ENCODE measurements at regions not wholly inside any gene's neighbourhood (a gene's known extent, or its start where the extent isn't known, plus 50 kb on each side); places are given as distances from the start of the nearest gene placed in this dataset.
"Not testable (repeated sequence)": the region's sequence is repeated elsewhere in the genome, so short reads cannot be mapped to it uniquely, and the experiment has no call there.

DNA sequence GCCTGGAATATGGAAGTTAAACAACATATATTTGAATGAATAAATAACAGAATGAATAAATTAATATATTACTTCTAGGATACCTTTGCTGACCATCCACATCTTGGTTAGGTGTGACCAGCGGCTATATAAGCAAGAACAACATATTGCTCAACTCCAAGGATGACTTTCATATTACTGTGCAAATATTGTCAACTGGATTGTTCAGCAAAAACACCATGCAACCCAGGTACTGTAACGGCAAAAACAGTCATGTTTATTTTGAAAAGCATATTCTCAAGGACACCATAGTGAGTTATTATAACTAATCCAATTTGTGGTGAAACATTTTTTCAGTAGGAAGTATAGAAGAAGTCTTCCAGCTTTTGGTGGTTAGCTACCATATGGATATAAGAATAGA is 907.9 kb downstream of the IGSF11 start:
- Mint-ChIP-seq H3K27ac (no peak overlapping the region), H3K36me3 (no peaks in the 10 kb centered on the region), H3K4me1 (ENCODE audit: low read depth) (no peaks in the 10 kb centered on the region), H3K27me3 (no peaks in the 10 kb centered on the region), H3K9me3 (peaks cover 4% of the 10 kb centered on the region), H3K4me3 (no peak overlapping the region)
- ChIA-PET POLR2A (no interaction called here), CTCF (no interaction called here)
- DNase-seq, result no peak
- intact Hi-C loops (cut with micrococcal nuclease), result no loop called here

DNA sequence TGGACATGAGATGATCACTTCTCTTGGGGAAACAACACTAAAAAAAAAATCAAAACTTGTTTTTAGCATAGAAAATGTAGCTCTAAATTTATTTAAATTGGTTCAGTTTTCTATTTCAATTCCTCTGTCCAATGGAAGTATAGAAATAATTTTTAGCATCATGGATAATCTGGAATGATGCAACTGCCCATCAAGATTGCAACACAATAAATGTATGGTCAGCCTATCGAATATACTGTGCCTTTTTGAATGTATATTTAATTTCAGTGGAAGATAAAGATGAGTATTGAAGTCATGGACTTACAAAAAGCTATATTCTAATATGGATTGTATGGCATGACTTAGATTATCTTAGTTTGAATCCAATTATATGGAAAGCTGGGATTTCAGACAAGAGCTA is 906.7 kb downstream of the IGSF11 start:
- Mint-ChIP-seq H3K4me3 (no peak overlapping the region), H3K27ac (no peak overlapping the region), H3K27me3 (no peaks in the 10 kb centered on the region), H3K9me3 (peaks cover 4% of the 10 kb centered on the region), H3K4me1 (ENCODE audit: low read depth) (no peaks in the 10 kb centered on the region), H3K36me3 (no peaks in the 10 kb centered on the region)
- ChIA-PET CTCF (no interaction called here), POLR2A (no interaction called here)
- intact Hi-C loops (cut with micrococcal nuclease), result no loop called here
- no peak for DNase-seq

DNA sequence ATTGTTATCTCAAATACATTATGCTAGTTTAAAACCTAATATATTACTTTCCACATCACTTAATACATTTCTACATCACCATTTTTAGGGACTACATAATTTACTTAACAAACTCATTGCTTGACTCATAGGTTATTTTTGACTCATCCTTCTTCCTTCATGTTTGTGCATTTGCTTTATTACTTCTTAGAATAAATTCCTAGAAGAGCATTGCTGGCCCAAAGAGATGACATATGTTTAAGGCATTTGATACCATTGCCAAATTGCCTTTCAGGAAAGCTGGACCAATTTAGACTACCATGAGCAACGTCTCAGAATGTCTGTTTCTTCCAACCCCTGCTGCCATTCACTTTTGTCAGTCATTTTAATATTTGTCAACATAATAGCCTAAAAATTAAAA is 905.8 kb downstream of the IGSF11 start:
- Mint-ChIP-seq H3K9me3 (peaks cover 4% of the 10 kb centered on the region), H3K27me3 (no peaks in the 10 kb centered on the region), H3K36me3 (no peaks in the 10 kb centered on the region), H3K27ac (no peak overlapping the region), H3K4me3 (no peak overlapping the region), H3K4me1 (ENCODE audit: low read depth) (no peaks in the 10 kb centered on the region)
- intact Hi-C loops (cut with micrococcal nuclease), result no loop called here
- ChIA-PET POLR2A (no interaction called here), CTCF (no interaction called here)
- no peak for DNase-seq

DNA sequence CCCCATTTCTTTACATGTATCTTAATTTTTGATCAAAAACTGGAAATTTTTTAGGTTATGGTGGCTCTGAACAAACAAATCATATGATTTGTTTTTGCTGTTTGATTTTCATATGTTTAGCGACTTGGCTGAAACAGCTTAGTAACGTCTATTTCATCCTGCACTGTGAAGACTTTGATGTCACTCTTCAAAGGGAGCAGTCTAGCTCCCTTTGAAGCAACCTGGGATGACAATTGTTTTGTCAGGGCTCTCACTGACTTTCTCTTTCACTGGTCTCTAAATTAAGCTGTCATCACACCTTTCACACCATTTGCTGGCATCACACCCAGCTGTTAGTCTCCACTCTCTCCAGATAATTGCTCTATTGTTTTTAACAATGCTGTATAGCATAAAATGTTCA is 896.9 kb downstream of the IGSF11 start:
- ChIA-PET POLR2A (no interaction called here), CTCF (no interaction called here)
- no peak overlapping the region for H3K4me3 Mint-ChIP-seq
- H3K27ac Mint-ChIP-seq, result no peak overlapping the region
- H3K9me3 Mint-ChIP-seq, result peaks cover 33% of the 10 kb centered on the region
- no peaks in the 10 kb centered on the region for H3K27me3 Mint-ChIP-seq
- no peaks in the 10 kb centered on the region for H3K36me3 Mint-ChIP-seq
- no peak for DNase-seq
- intact Hi-C loops (cut with micrococcal nuclease), result no loop called here
- no peaks in the 10 kb centered on the region for H3K4me1 Mint-ChIP-seq (ENCODE audit: low read depth)

DNA sequence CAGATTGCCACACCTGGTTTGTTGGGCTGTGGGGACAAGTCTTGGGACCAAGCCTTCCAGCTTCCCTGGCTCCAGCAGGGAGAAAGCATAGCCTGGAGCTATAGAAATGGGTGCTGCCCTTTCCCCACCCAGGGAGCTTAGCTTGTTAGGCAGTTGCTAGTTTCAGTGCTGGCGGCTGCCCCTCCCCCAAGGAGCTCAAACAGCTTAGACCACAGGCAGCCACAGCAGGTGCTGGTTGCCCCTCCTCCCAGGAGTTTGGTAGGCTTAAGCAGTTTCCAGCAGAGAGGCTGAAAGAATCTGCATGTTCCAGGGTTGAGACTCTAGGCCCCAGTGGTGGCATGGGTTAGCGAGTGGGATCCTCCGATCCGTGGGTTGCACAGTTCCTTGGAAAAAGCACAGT is 889.7 kb downstream of the IGSF11 start:
- no peaks in the 10 kb centered on the region for H3K27me3 Mint-ChIP-seq
- ChIA-PET CTCF (no interaction called here), POLR2A (no interaction called here)
- no peak overlapping the region for H3K4me3 Mint-ChIP-seq
- no peaks in the 10 kb centered on the region for H3K4me1 Mint-ChIP-seq (ENCODE audit: low read depth)
- no peaks in the 10 kb centered on the region for H3K36me3 Mint-ChIP-seq
- intact Hi-C loops (cut with micrococcal nuclease), result no loop called here
- H3K9me3 Mint-ChIP-seq, result peaks cover 16% of the 10 kb centered on the region
- no peak overlapping the region for H3K27ac Mint-ChIP-seq
- no peak for DNase-seq

DNA sequence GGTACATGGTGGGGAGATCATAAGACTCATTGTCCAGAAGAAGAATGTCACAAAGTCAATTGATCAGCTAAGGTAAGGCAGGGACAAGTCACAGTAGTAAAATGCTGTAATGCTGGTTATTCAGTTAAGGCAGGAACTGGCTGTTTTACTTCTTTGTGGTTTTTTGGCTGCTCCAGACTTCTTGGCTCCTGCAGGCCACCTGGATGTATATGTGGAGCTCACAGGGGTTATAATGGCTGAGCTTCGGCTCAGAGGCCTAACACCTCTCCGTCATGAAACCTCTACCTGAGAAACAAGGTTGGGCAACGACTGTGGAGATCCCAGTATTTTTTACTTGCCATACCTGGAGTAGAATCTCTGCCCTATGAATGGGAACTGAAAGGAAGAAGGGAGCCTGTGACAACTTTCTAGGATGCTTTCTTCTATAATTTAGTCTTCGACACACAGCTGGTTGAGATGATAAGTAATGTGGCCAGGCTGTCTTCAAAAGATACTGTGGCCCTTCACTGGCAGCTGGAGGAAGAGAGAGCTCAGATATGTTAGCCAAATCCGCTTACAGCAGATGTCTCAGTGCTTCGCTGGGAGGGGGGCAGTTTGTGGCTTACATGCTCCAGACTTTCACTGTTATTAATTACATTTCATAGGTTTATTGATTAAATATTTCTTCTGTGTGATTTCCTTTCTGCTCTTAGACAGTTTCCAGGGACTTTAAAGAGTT is 887.8 kb downstream of the IGSF11 start:
- H3K27ac Mint-ChIP-seq, result no peak overlapping the region
- intact Hi-C loops (cut with micrococcal nuclease), result no loop called here
- POLR2A ChIA-PET, result no interaction called here

DNA sequence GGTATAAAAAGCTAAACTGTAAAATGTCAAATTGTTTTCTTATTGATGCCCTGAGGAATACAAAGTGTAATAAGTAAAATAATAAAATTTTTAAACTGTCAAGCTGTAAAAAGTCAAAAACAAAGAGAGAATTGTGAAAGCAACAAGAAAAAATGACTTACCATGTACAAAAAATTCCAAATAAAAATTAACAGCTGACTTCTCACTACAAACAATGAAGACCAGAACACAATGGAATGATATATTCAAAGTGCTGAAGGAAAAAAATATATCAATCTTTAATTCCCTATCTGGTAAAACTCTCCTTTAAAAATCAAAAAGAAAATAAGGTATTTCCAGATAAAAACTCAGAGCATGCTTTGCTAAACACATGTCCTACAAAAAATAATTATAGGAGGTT is 883.5 kb downstream of the IGSF11 start:
- intact Hi-C loops (cut with micrococcal nuclease), result no loop called here
- Mint-ChIP-seq H3K36me3 (no peaks in the 10 kb centered on the region), H3K27me3 (no peaks in the 10 kb centered on the region), H3K4me3 (no peak overlapping the region), H3K4me1 (ENCODE audit: low read depth) (no peaks in the 10 kb centered on the region), H3K27ac (no peak overlapping the region), H3K9me3 (peaks cover 20% of the 10 kb centered on the region)
- ChIA-PET CTCF (no interaction called here), POLR2A (no interaction called here)
- DNase-seq, result no peak

More for the DNA sequence above, 887.8 kb downstream of the IGSF11 start:
- H3K36me3 Mint-ChIP-seq, result no peaks in the 10 kb centered on the region
- peaks cover 20% of the 10 kb centered on the region for H3K9me3 Mint-ChIP-seq
- no peak for DNase-seq
- no peaks in the 10 kb centered on the region for H3K4me1 Mint-ChIP-seq (ENCODE audit: low read depth)
- H3K27me3 Mint-ChIP-seq, result no peaks in the 10 kb centered on the region
- no peak overlapping the region for H3K4me3 Mint-ChIP-seq
- CTCF ChIA-PET, result no interaction called here

DNA sequence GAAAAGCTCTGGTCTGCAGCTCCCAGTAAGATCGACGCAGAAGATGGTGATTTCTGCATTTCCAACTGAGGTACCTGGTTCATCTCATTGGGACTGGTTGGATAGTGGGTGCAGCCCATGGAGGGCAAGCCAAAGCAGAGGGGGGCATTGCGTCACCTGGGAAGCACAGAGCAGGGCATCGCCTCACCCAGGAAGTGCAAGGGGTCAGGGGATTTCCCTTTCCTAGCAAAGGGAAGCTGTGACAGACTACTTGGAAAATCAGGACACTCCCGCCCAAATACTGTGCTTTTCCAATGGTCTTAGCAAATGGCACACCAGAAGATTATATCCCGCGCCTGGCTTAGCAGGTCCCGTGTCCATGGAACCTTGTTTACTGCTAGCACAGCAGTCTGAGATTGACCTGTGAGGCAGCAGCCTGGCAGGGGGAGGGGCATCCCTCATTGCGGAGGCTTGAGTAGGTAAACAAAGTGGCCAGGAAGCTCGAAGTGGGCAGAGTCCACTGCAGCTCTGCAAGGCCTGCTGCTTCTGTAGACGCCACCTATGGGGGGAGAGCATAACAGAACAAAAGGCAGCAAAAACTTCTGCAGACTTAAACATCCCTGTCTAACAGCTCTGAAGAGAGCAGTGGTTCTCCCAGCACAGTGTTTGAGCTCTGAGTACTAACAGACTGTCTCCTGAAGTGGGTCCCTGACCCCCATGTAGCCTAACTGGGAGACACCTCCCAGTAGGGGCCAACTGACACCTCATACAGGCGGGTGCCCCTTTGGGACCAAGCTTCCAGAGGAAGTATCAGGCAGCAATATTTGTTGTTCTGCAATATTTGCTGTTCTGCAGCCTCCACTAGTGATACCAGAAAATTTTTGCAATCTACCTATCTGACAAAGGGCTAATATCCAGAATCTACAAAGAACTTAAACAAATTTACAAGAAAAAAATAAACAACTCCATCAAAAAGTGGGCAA is 871.7 kb downstream of the IGSF11 start:
- H3K27me3 Mint-ChIP-seq; POLR2A ChIA-PET; CTCF ChIA-PET; DNase-seq; H3K36me3 Mint-ChIP-seq; H3K4me1 Mint-ChIP-seq (ENCODE audit: low read depth); intact Hi-C loops (cut with micrococcal nuclease); H3K27ac Mint-ChIP-seq; H3K4me3 Mint-ChIP-seq: not testable (repeated sequence)
- peaks cover 17% of the 10 kb centered on the region for H3K9me3 Mint-ChIP-seq

DNA sequence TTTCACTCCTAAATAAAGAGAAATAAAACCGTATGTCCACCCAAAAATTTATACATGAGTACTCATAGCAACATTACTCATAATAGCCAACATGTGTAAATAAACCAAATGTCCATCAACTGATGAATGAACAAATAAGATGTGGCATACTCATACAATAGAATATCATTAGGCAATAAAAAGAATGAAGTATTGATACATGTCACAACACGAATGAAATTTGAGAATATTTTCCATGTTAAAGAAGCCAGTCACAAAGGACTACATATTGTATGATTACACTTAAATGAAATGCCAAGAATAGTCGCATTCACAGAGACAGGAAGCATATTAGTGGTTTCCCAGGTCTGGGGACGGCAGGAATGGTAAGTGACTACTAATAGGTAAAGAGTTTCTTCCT is 869.2 kb downstream of the IGSF11 start:
- Mint-ChIP-seq H3K9me3 (peaks cover 10% of the 10 kb centered on the region), H3K4me1 (ENCODE audit: low read depth) (no peaks in the 10 kb centered on the region), H3K36me3 (no peaks in the 10 kb centered on the region), H3K27me3 (no peaks in the 10 kb centered on the region), H3K27ac (no peak overlapping the region), H3K4me3 (no peak overlapping the region)
- intact Hi-C loops (cut with micrococcal nuclease), result no loop called here
- no peak for DNase-seq
- CTCF ChIA-PET, result no interaction called here
- POLR2A ChIA-PET, result no interaction called here

DNA sequence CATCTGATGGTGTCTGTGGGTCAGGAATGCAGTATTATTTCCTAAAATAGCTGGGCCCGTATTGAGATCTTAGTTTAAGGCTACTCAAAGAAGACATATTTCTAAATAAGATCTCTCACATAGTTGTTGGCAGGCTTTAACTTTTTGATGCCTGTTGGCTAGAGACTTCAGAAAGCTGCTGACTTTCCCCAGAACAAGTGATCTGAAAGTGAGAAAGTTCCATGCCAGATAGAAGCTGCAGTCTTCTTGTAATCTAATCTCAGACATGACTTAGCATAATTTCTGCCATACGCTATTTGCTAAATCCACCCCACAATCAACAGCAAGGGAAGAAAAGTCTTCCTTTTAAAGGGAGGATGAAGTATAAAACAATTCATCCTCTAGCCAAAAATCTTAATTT is 867.1 kb downstream of the IGSF11 start:
- Mint-ChIP-seq H3K27ac (no peak overlapping the region), H3K4me3 (no peak overlapping the region), H3K4me1 (ENCODE audit: low read depth) (no peaks in the 10 kb centered on the region), H3K27me3 (no peaks in the 10 kb centered on the region), H3K9me3 (peaks cover 22% of the 10 kb centered on the region), H3K36me3 (no peaks in the 10 kb centered on the region)
- CTCF ChIA-PET, result no interaction called here
- intact Hi-C loops (cut with micrococcal nuclease), result no loop called here
- no peak for DNase-seq
- POLR2A ChIA-PET, result no interaction called here

DNA sequence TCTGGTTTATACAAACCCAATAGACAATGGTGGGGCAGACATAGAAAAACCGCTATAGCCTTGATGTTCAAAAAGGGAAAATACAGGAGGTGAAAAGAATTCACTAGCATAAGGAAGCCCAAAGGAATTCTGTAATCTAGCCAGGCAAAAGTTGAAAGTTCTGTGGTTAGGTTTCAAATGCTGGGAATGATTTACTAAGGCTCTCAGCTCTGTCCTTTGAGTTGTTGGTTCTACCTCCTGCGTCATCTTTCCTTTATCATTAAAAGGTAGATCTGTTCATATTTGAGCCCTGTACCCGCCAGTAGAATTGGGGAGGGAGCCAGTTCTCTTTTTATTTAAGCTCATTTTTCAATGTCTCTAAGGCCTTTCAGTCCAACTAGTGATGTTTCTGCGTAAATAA is 866.5 kb downstream of the IGSF11 start:
- H3K36me3 Mint-ChIP-seq, result no peaks in the 10 kb centered on the region
- H3K9me3 Mint-ChIP-seq, result peaks cover 20% of the 10 kb centered on the region
- H3K4me1 Mint-ChIP-seq (ENCODE audit: low read depth), result no peaks in the 10 kb centered on the region
- no peaks in the 10 kb centered on the region for H3K27me3 Mint-ChIP-seq
- no peak overlapping the region for H3K4me3 Mint-ChIP-seq
- DNase-seq, result no peak
- no peak overlapping the region for H3K27ac Mint-ChIP-seq
- intact Hi-C loops (cut with micrococcal nuclease), result no loop called here
- ChIA-PET POLR2A (no interaction called here), CTCF (no interaction called here)

DNA sequence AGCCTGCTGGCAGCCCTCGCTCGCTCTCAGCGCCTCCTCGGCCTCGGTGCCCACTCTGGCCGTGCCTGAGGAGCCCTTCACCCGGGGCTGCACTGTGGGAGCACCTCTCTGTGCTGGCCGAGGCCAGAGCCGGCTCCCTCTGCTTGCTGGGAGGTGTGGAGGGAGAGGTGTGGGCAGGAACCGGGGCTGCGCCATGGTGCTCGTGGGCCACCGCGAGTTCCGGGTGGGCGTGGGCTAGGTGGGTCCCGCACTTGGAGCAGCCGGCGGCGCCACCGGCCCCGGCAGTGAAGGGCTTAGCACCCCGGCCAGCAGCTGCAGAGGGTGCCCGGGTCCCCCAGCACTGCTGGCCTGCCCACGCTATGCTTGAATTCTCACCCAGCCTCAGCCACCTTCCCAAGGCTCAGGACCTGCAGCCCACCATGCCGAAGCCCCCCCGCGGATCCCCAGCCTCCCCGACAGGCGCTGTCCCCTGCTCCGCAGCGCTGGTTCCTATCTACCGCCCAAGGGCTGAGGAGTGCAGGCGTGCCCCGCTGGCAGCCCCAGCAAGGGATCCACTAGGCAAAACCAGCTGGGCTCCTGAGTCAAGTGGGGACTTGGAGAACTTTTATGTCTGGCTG is 863.3 kb downstream of the IGSF11 start:
- POLR2A ChIA-PET, result no interaction called here
- Mint-ChIP-seq H3K4me1 (ENCODE audit: low read depth) (no peaks in the 10 kb centered on the region), H3K9me3 (peaks cover 20% of the 10 kb centered on the region), H3K27me3 (no peaks in the 10 kb centered on the region), H3K36me3 (no peaks in the 10 kb centered on the region), H3K27ac (no peak overlapping the region), H3K4me3 (no peak overlapping the region)
- no peak for DNase-seq
- CTCF ChIA-PET, result no interaction called here
- intact Hi-C loops (cut with micrococcal nuclease), result no loop called here

DNA sequence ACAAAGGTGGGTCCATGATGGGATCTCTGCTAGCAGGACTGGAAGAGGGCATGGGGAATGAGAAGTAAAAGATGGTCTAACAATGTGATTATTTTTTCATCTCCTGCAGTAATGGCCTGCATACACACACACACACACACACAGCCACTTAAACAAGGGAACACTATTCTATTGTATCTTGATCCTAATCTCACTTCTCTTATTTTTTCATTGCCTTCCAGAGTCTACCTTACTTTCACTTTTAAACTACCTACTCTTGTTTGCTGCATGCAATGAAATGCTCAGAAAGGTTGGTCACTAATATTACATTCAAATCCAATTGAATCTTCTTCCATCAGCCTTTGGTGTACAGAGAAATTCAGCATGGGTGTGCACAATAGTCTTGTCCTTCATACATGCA is 853.8 kb downstream of the IGSF11 start:
- intact Hi-C loops (cut with micrococcal nuclease), result no loop called here
- Mint-ChIP-seq H3K36me3 (no peaks in the 10 kb centered on the region), H3K9me3 (peaks cover 9% of the 10 kb centered on the region), H3K27ac (no peak overlapping the region), H3K4me3 (no peak overlapping the region), H3K27me3 (no peaks in the 10 kb centered on the region), H3K4me1 (ENCODE audit: low read depth) (no peaks in the 10 kb centered on the region)
- CTCF ChIA-PET, result no interaction called here
- no peak for DNase-seq
- POLR2A ChIA-PET, result no interaction called here
